AG04449 (cell line): ENCODE measurements at regions not wholly inside any gene's neighbourhood (a gene's known extent, or its start where the extent isn't known, plus 50 kb on each side); places are given as distances from the start of the nearest gene placed in this dataset.

Experiments used
- CTCF ChIA-PET: fragments of 350-600 bp; formaldehyde crosslinking; extraction: SDS; loops from one replicate; lab custom pipeline; 2021; ENCODE audit warnings: antibody characterized with exemption; lab: Yijun Ruan, JAX
- POLR2A ChIA-PET: fragments of 400-600, 350-600 bp; formaldehyde crosslinking; extraction: SDS; loops from one replicate; lab custom pipeline; 2020; ENCODE audit warnings: antibody characterized with exemption, inconsistent platforms; lab: Yijun Ruan, JAX
- DNase-seq: peaks from one replicate; pipeline ENCODE4 v3.0.0-alpha.2; 2010; ENCODE audit warnings: low read depth, low spot score
- H3K4me3 ChIP-seq: 2 replicates; pipeline ENCODE4 v1.5.1; 2011; ENCODE audit warnings: low read depth, mild to moderate bottlenecking, control low read depth, low read length
- TF ChIP-seq, protein P1 (sequence below): IDR thresholded peaks from one replicate; pipeline ENCODE4 v1.5.1; 2011; ENCODE audit warnings: mild to moderate bottlenecking, moderate library complexity, low read length, control low read depth, inconsistent platforms; ENCODE audit not compliant: insufficient read depth; ENCODE audit errors: missing control alignments

- no peak overlapping the region for H3K4me3 ChIP-seq
- TF ChIP-seq, protein P1, sequence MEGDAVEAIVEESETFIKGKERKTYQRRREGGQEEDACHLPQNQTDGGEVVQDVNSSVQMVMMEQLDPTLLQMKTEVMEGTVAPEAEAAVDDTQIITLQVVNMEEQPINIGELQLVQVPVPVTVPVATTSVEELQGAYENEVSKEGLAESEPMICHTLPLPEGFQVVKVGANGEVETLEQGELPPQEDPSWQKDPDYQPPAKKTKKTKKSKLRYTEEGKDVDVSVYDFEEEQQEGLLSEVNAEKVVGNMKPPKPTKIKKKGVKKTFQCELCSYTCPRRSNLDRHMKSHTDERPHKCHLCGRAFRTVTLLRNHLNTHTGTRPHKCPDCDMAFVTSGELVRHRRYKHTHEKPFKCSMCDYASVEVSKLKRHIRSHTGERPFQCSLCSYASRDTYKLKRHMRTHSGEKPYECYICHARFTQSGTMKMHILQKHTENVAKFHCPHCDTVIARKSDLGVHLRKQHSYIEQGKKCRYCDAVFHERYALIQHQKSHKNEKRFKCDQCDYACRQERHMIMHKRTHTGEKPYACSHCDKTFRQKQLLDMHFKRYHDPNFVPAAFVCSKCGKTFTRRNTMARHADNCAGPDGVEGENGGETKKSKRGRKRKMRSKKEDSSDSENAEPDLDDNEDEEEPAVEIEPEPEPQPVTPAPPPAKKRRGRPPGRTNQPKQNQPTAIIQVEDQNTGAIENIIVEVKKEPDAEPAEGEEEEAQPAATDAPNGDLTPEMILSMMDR: no peak
- ChIA-PET CTCF (no interaction called here), POLR2A (no interaction called here)
- DNase-seq: no peak
These were observed 250.3 kb upstream of the TCF4 start for GRCh38 chr18:55838319-55838718.

GRCh38 chr18:55833543-55833942 is 245.6 kb upstream of the TCF4 start:
- H3K4me3 ChIP-seq: no peak overlapping the region
- DNase-seq: peak; percentile 94
- CTCF ChIA-PET: interaction anchor here (0.9 to 1.8 kb wide), 3 partner anchors 12 to 742 kb away, joined by 3 to 7 read pairs (median 4); no protein-coding TSS in a partner anchor
- POLR2A ChIA-PET: interaction anchor here (1.2 to 1.6 kb wide), 2 partner anchors 13 to 307 kb away, joined by 4 read pairs; no protein-coding TSS in a partner anchor
- TF ChIP-seq, protein P1: no peak

GRCh38 chr18:55830544-55830943 is 242.6 kb upstream of the TCF4 start:
- CTCF ChIA-PET: no interaction called here
- POLR2A ChIA-PET: no interaction called here
- DNase-seq: no peak
- no peak overlapping the region for H3K4me3 ChIP-seq
- TF ChIP-seq, protein P1: no peak

DNA sequence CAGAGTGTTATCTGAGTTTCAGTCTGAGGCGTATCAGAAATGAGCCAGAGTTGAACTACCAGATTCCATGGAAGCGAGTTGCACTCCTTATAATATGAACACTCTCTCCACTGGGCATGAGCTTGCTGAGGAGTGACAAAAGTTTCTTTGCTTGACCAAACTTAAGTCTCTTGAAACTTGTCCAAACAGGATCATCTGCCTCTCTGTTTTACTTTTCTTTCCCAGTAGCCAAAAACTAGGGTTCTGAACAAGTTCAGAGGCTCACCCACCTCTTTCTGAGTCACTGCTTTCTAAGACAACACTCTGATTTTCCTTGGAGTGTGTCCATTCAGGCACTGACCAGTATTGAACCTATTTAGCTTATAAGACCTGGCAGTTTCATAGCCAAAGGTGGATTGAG is 233.2 kb upstream of the TCF4 start:
- TF ChIP-seq, protein P1: no peak
- POLR2A ChIA-PET: interaction anchor here (0.9 kb wide), 1 partner anchor 12 kb away, joined by 4 read pairs; no protein-coding TSS in a partner anchor
- no peak overlapping the region for H3K4me3 ChIP-seq
- CTCF ChIA-PET: interaction anchor here (0.8 to 1.7 kb wide), 3 partner anchors 10 to 40 kb away, joined by 3 to 7 read pairs (median 3); no protein-coding TSS in a partner anchor
- no peak for DNase-seq

DNA sequence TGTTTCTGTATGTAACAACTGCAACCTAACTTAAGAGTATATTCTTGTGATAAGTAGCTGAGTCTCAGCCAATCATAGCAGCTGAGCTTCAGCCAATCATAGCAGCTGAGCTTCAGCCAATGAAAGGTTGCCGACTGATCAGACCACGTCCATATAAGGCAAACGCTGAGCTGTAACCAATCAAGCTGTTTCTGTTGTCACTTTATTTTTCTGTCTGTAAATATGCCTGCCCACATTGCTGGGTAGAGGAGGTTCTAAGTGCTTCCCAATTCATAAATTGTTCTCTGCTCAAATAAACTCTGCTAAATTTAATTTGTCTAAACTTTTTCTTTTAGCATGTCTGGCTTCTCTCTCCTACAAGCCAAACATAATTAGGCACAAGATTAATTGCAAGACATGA is 231.5 kb upstream of the TCF4 start:
- DNase-seq: no peak
- ChIA-PET POLR2A (no interaction called here), CTCF (no interaction called here)
- H3K4me3 ChIP-seq: no peak overlapping the region
- TF ChIP-seq, protein P1: no peak

GRCh38 chr18:55818284-55818683 is 230.3 kb upstream of the TCF4 start:
- TF ChIP-seq, protein P1: no peak
- ChIA-PET CTCF (no interaction called here), POLR2A (no interaction called here)
- H3K4me3 ChIP-seq: no peak overlapping the region
- no peak for DNase-seq
